ENCODE measurements at regions not wholly inside any gene's neighbourhood (a gene's known extent, or its start where the extent isn't known, plus 50 kb on each side); places are given as distances from the start of the nearest gene placed in this dataset.

- no peak for TF ChIP-seq CTCF (IDR thresholded peaks at IDR 0.05)
- Histone ChIP-seq H3K4me3 (no peak overlapping the region), H3K27me3 (ENCODE audit: insufficient read depth in 3 of 3, low read length in 2 of 3) (no peaks in the 10 kb centered on the region), H3K9me3 (no peaks in the 10 kb centered on the region), H3K27ac (no peak overlapping the region), H3K4me1 (no peaks in the 10 kb centered on the region), H3K36me3 (ENCODE audit: insufficient read depth in 1 of 2, low read depth in 1 of 2) (no peaks in the 10 kb centered on the region)
- ATAC-seq = no peak
- intact Hi-C loops (cut with DNase I) = no loop called here
- 71 to 83% (median 73%) methylated on average over 6 of the region's 6 CpGs for WGBS, 3 donors
- DNase-seq = no peak
Measured at GRCh38 chr15:57816599-57816998, 110.1 kb downstream of the POLR2M start.

DNA sequence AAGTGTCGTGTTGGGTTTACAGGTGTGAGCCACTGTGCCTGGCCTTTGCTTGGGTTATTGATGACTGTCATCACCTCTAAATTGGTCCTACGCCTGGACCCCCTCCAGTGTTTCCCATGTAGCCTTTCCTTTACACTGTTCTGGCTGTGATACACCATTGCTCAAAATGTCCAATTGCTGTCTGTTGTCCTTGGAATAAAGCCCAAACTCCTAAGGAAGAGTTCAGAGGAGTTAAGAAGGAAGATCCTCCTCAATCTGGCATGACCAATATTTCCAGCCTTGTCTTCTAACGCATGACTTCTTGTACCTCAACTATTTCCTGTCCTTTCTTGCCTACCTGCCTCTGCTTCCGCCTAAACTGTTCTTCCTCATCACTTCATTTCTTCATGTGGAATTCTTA lies 113.1 kb downstream of the POLR2M start:
- Histone ChIP-seq H3K27me3 (ENCODE audit: insufficient read depth in 3 of 3, low read length in 2 of 3) (no peaks in the 10 kb centered on the region), H3K4me3 (no peak overlapping the region), H3K36me3 (ENCODE audit: insufficient read depth in 1 of 2, low read depth in 1 of 2) (no peaks in the 10 kb centered on the region), H3K27ac (no peak overlapping the region), H3K9me3 (no peaks in the 10 kb centered on the region), H3K4me1 (no peaks in the 10 kb centered on the region)
- ATAC-seq (no peak), DNase-seq (no peak)
- WGBS, 3 donors = 77 to 87% (median 79%) methylated on average over 4 of the region's 4 CpGs
- TF ChIP-seq CTCF (IDR thresholded peaks at IDR 0.05) = no peak
- intact Hi-C loops (cut with DNase I) = no loop called here

DNA sequence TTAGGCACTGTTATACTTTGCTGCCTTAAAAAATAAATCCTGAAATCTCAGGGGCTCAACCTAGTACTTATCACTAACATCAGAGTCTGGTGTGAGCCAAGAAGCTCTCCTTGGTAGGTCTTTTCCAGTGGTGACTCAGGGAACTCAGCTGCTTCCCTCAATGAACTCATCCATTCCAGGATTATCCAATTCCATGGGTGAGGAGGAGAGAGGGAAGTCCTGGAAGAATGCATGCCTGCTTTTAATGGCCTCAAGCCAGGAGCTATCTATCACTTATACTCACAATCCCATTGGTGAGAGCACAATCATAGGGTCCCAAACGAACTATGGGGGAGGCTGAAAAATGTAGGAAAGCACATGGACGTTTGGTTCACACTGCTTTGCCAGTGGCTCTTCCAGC lies 113.6 kb downstream of the POLR2M start:
- TF ChIP-seq CTCF (IDR thresholded peaks at IDR 0.05) = no peak
- H3K36me3 ChIP-seq (ENCODE audit: insufficient read depth in 1 of 2, low read depth in 1 of 2) = no peaks in the 10 kb centered on the region
- WGBS, 3 donors = 6 to 20% (median 15%) methylated on average over 2 of the region's 2 CpGs
- H3K4me1 ChIP-seq = no peaks in the 10 kb centered on the region
- no peaks in the 10 kb centered on the region for H3K27me3 ChIP-seq (ENCODE audit: insufficient read depth in 3 of 3, low read length in 2 of 3)
- H3K9me3 ChIP-seq = no peaks in the 10 kb centered on the region
- no peak for DNase-seq
- ATAC-seq = no peak
- no peak overlapping the region for H3K4me3 ChIP-seq
- no peak overlapping the region for H3K27ac ChIP-seq
- intact Hi-C loops (cut with DNase I) = no loop called here

DNA sequence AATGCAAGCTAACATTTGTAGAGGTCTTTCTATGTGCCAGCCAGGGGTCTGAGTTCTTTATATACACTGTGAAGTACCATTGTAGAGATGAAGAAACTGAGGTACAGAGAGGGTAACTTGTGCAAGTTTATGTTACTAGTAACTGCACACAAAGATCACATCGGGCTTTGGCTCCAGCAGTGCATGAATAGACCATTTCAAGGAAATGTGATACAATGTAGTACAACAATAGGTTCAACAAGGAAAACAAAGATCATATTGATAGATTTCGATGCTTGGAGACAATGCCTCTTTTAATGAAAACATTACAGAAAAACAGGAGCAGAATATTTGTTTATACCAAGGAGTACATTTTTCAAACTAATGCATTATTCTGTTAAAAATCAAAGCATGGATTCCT lies 115.3 kb downstream of the POLR2M start:
- TF ChIP-seq CTCF (IDR thresholded peaks at IDR 0.05) = no peak
- ATAC-seq = no peak

DNA sequence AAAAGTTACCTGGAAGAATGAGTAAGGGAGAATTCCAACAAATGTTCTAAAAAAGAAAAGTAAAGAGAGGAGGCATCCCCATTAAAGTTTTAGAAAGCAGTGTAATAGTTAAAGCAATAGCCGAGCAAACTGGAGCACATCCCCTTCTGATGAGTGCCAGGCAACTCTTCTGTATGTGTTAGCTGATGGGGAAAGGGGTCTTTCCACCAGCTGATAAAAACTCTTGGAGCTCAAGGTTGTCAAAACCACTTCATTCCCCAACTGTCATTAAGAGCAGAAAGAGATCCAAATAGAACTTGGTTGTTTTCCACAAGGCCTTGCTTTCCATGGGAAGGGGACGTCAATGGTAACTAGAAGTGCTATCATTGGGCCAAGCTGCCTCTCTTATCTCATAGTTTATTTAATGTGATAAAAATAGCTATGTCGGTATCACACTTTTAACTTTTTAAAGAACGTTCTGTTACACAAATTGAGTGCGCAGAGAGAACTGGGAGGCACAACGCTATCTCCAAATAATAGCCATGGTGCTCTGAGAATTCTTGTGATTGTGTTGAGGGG lies 116.9 kb downstream of the POLR2M start:
- ATAC-seq (no peak), DNase-seq (no peak)
- no peak overlapping the region for H3K27ac ChIP-seq

More for the DNA sequence above, 115.3 kb downstream of the POLR2M start:
- no peak overlapping the region for H3K4me3 ChIP-seq
- intact Hi-C loops (cut with DNase I) = no loop called here
- 72 to 80% (median 75%) methylated on average over 2 of the region's 2 CpGs for WGBS, 3 donors
- no peaks in the 10 kb centered on the region for H3K9me3 ChIP-seq
- H3K4me1 ChIP-seq = no peaks in the 10 kb centered on the region
- no peak overlapping the region for H3K27ac ChIP-seq
- H3K27me3 ChIP-seq (ENCODE audit: insufficient read depth in 3 of 3, low read length in 2 of 3) = no peaks in the 10 kb centered on the region
- no peak for DNase-seq
- H3K36me3 ChIP-seq (ENCODE audit: insufficient read depth in 1 of 2, low read depth in 1 of 2) = no peaks in the 10 kb centered on the region

More for the DNA sequence above, 116.9 kb downstream of the POLR2M start:
- TF ChIP-seq CTCF (IDR thresholded peaks at IDR 0.05) = no peak
- 90 to 91% (median 90%) methylated on average over 6 of the region's 6 CpGs for WGBS, 3 donors
- Histone ChIP-seq H3K27me3 (ENCODE audit: insufficient read depth in 3 of 3, low read length in 2 of 3) (no peaks in the 10 kb centered on the region), H3K9me3 (no peaks in the 10 kb centered on the region), H3K36me3 (ENCODE audit: insufficient read depth in 1 of 2, low read depth in 1 of 2) (no peaks in the 10 kb centered on the region), H3K4me3 (no peak overlapping the region), H3K4me1 (no peaks in the 10 kb centered on the region)
- intact Hi-C loops (cut with DNase I) = no loop called here
